Breast epithelium (tissue), 4 donors: ENCODE measurements at regions not wholly inside any gene's neighbourhood (a gene's known extent, or its start where the extent isn't known, plus 50 kb on each side); places are given as distances from the start of the nearest gene placed in this dataset.

Experiments used
- DNase-seq, 2 donors: peaks; one replicate each; pipeline ENCODE4 v3.0.0-alpha.2; 2019; ENCODE audit warnings: low spot score in 2 of 2
- H3K27ac ChIP-seq, 2 donors: fragments of 200-600 bp; sonication (generic) in 1 of 2; one replicate each; pipeline ENCODE4 v1.5.1; 2016 to 2019; ENCODE audit warnings: mild to moderate bottlenecking in 1 of 2
- H3K27me3 ChIP-seq, 2 donors: fragments of 200-600 bp; sonication (generic) in 1 of 2; one replicate each; pipeline versions ENCODE4 v1.5.1 to v1.6.0; 2017 to 2019; ENCODE audit warnings: control low read depth in 1 of 2, mild to moderate bottlenecking in 1 of 2
- H3K36me3 ChIP-seq: fragments of 200-600 bp; one replicate; pipeline ENCODE4 v1.5.1; 2019
- H3K4me1 ChIP-seq, 2 donors: fragments of 200-600 bp; sonication (generic); one replicate each; pipeline ENCODE4 v1.5.1; 2016 to 2019; ENCODE audit warnings: control low read depth in 1 of 2
- H3K4me3 ChIP-seq, 3 donors: fragments of 200-600 bp; sonication (generic); 1 replicate in 2 of 3; 2 replicates in 1 of 3; pipeline ENCODE4 v1.5.1; 2016 to 2019; ENCODE audit warnings: mild to moderate bottlenecking in 3 of 3, moderate library complexity in 2 of 3
- H3K9me3 ChIP-seq, 2 donors: fragments of 200-600 bp; sonication (generic) in 1 of 2; one replicate each; pipeline ENCODE4 v1.5.1; 2016 to 2019; ENCODE audit warnings: control low read depth in 1 of 2
- CTCF ChIP-seq, 3 donors: fragments of 450-650 bp; IDR thresholded peaks; one replicate each; pipeline ENCODE4 v1.5.1; 2016 to 2017; ENCODE audit warnings: antibody characterized with exemption in 3 of 3, mild to moderate bottlenecking in 3 of 3, moderate library complexity in 3 of 3
- POLR2A ChIP-seq: fragments of 450-650 bp; IDR thresholded peaks from one replicate; pipeline ENCODE4 v1.6.1; 2016; ENCODE audit warnings: antibody characterized with exemption, mild to moderate bottlenecking, moderate library complexity
- POLR2AphosphoS5 ChIP-seq, 3 donors: sonication (generic); formaldehyde crosslinking; IDR thresholded peaks; one replicate each; pipeline ENCODE4 v1.6.1; 2017; ENCODE audit warnings: antibody characterized with exemption in 3 of 3
- intact Hi-C: fragments of 100-400 bp; cut with DNase I; formaldehyde crosslinking; loops from one replicate; pipeline ENCODE4 v1.15.1; 2023; ENCODE audit warnings: low total_unique reads

GRCh38 chr6:23177806-23178205, 608.4 kb downstream of the HDGFL1 start:
- no peaks in the 10 kb centered on the region for H3K36me3 ChIP-seq
- H3K9me3 ChIP-seq, result no peaks in the 10 kb centered on the region
- DNase-seq, result no peak
- no peak overlapping the region for H3K4me3 ChIP-seq
- intact Hi-C loops, result no loop called here
- no peaks in the 10 kb centered on the region for H3K27me3 ChIP-seq
- no peak overlapping the region for H3K27ac ChIP-seq
- no peak for TF ChIP-seq POLR2A
- no peak for TF ChIP-seq CTCF (IDR thresholded peaks at IDR 0.05)
- H3K4me1 ChIP-seq, result no peaks in the 10 kb centered on the region

GRCh38 chr6:23179994-23180393, 610.6 kb downstream of the HDGFL1 start:
- Histone ChIP-seq H3K36me3 (no peaks in the 10 kb centered on the region), H3K27me3 (no peaks in the 10 kb centered on the region), H3K4me3 (no peak overlapping the region), H3K4me1 (no peaks in the 10 kb centered on the region), H3K9me3 (no peaks in the 10 kb centered on the region), H3K27ac (no peak overlapping the region)
- intact Hi-C loops, result loop anchor here (10.0 kb wide), 1 partner anchor 1915 kb away; no protein-coding TSS in a partner anchor
- TF ChIP-seq POLR2AphosphoS5 (IDR thresholded peaks at IDR 0.05) (no peak), POLR2A (no peak), CTCF (IDR thresholded peaks at IDR 0.05) (no peak)
- DNase-seq, result no peak

- DNase-seq, result no peak
- TF ChIP-seq POLR2A, result no peak
- no peak for TF ChIP-seq POLR2AphosphoS5 (IDR thresholded peaks at IDR 0.05)
- TF ChIP-seq CTCF (IDR thresholded peaks at IDR 0.05), result no peak
- H3K36me3 ChIP-seq, result no peaks in the 10 kb centered on the region
- H3K9me3 ChIP-seq, result no peaks in the 10 kb centered on the region
- intact Hi-C loops, result loop anchor here (10.0 kb wide), 1 partner anchor 1914 kb away; no protein-coding TSS in a partner anchor
- no peaks in the 10 kb centered on the region for H3K4me1 ChIP-seq
- no peaks in the 10 kb centered on the region for H3K27me3 ChIP-seq
- H3K4me3 ChIP-seq, result no peak overlapping the region
- no peak overlapping the region for H3K27ac ChIP-seq
Observed at GRCh38 chr6:23180504-23181293, 611.3 kb downstream of the HDGFL1 start.

- TF ChIP-seq POLR2AphosphoS5 (IDR thresholded peaks at IDR 0.05) (no peak), CTCF (IDR thresholded peaks at IDR 0.05) (no peak), POLR2A (no peak)
- intact Hi-C loops, result loop anchor here (10.0 kb wide), 1 partner anchor 1913 kb away; no protein-coding TSS in a partner anchor
- no peak for DNase-seq
- no peaks in the 10 kb centered on the region for H3K36me3 ChIP-seq
- H3K9me3 ChIP-seq, result no peaks in the 10 kb centered on the region
- no peaks in the 10 kb centered on the region for H3K4me1 ChIP-seq
- H3K4me3 ChIP-seq, result no peak overlapping the region
- H3K27ac ChIP-seq, result no peak overlapping the region
- H3K27me3 ChIP-seq, result no peaks in the 10 kb centered on the region
Observed at GRCh38 chr6:23181356-23182110, 612.2 kb downstream of the HDGFL1 start.

- no peak overlapping the region for H3K4me3 ChIP-seq
- H3K9me3 ChIP-seq, result no peaks in the 10 kb centered on the region
- no peaks in the 10 kb centered on the region for H3K27me3 ChIP-seq
- H3K36me3 ChIP-seq, result no peaks in the 10 kb centered on the region
- DNase-seq, result no peak
- no peak for TF ChIP-seq POLR2AphosphoS5 (IDR thresholded peaks at IDR 0.05)
- no peak for TF ChIP-seq POLR2A
- no peak for TF ChIP-seq CTCF (IDR thresholded peaks at IDR 0.05)
- intact Hi-C loops, result loop anchor here (10.0 kb wide), 1 partner anchor 1911 kb away; no protein-coding TSS in a partner anchor
- no peak overlapping the region for H3K27ac ChIP-seq
- H3K4me1 ChIP-seq, result no peaks in the 10 kb centered on the region
Observed at GRCh38 chr6:23183846-23184245, 614.5 kb downstream of the HDGFL1 start.
